Progenitor cell of endocrine pancreas (in vitro differentiated cells): ENCODE measurements at regions not wholly inside any gene's neighbourhood (a gene's known extent, or its start where the extent isn't known, plus 50 kb on each side); places are given as distances from the start of the nearest gene placed in this dataset.

ENCODE experiments used
- DNase-seq: peaks from one replicate; pipeline ENCODE4 v3.0.0; 2021; ENCODE audit warnings: low spot score; ENCODE audit not compliant: unreplicated experiment
- H3K27ac Mint-ChIP-seq: 2 replicates; pipeline ENCODE4 v1.8.0; 2021; ENCODE audit warnings: mild to moderate bottlenecking, moderate library complexity, mixed read lengths
- H3K27me3 Mint-ChIP-seq: 2 replicates; pipeline ENCODE4 v1.8.0; 2021; ENCODE audit warnings: mixed read lengths
- H3K36me3 Mint-ChIP-seq: 2 replicates; pipeline ENCODE4 v1.8.0; 2022; ENCODE audit warnings: mixed read lengths; ENCODE audit not compliant: insufficient read depth
- H3K4me1 Mint-ChIP-seq: 2 replicates; pipeline ENCODE4 v1.8.0; 2021; ENCODE audit warnings: low read depth, mixed read lengths
- H3K4me3 Mint-ChIP-seq: 2 replicates; pipeline ENCODE4 v1.8.0; 2021; ENCODE audit warnings: low read depth, mild to moderate bottlenecking, moderate library complexity, mixed read lengths
- H3K9me3 Mint-ChIP-seq: 2 replicates; pipeline ENCODE4 v1.8.0; 2021; ENCODE audit warnings: low read depth, mixed read lengths
- CTCF ChIP-seq: fragments of 200-600 bp; sonication (generic); IDR thresholded peaks from one replicate; pipeline ENCODE4 v1.5.0; 2021; ENCODE audit warnings: antibody characterized with exemption, mild to moderate bottlenecking; ENCODE audit not compliant: unreplicated experiment

DNA sequence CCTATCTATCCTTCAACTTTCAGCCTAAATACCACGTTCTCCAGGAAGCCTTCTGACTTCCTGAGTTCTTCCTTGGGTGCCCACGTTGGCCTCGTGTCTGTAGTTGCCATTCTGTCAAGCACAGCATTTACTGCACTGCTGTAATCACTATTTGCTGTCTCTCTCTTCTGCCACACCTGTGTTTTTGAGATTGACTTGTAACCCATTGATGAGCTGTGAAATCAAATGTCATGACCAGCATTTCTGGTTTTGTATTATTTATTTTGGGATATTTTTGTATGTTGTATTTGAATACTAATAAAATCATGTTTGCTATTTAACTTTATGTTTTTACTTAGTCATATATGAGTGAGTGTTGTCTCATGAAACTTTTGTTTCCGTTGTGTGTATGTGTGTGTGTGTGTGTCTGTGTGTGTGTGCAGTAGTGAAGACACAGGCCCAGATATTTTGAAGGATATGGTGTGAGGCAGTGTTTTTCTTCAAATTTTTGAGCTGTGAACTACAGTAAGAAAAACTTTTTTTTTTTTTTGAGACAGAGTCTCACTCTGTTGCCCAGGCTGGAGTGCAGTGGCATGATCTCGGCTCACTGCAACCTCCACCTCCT is 126.2 kb upstream of the SERBP1 start:
- no peak overlapping the region for H3K27ac Mint-ChIP-seq
- H3K36me3 Mint-ChIP-seq, result no peaks in the 10 kb centered on the region
- no peak overlapping the region for H3K4me3 Mint-ChIP-seq
- H3K9me3 Mint-ChIP-seq, result no peaks in the 10 kb centered on the region
- no peak for DNase-seq
- H3K27me3 Mint-ChIP-seq, result no peaks in the 10 kb centered on the region
- no peak for TF ChIP-seq CTCF
- peaks cover 6% of the 10 kb centered on the region for H3K4me1 Mint-ChIP-seq

DNA sequence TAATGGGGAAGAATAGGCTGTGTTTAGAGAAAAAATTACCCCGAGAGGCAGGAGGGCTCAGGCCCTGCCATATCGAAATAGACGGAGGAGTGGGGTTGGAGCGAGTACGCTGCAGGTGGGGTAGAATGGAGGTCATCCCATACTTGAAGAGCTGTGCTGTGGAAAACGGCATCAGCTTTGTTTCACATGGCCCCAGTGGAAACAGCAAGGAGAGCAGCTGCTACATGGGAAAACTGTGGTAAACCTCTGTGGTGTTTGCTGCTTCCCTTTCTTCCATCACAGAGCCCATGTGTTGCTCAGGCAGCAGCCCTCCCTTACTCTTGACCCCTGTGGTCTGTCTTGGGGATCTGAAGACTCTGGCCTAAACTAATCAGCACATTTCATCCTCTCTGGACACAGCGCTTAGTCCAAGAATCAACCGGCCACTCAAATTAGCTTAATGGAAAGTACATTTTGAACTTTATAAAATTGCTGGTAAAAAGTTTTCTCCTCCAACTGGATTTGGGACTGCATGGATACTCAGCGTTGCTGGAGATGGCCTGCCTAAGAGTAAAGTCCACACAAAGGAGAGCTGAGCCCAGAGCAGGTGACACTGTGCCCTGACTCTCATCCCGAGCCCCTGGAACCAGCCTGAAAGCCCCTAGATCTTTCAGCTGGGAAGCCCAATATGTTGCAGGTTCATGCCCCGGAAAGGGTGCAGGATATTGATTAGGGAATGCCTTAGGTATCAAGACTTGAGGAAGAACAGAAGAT is 127.1 kb upstream of the GADD45A start:
- DNase-seq, result no peak
- Mint-ChIP-seq H3K4me3 (no peak overlapping the region), H3K4me1 (peaks cover 6% of the 10 kb centered on the region), H3K27me3 (no peaks in the 10 kb centered on the region), H3K27ac (no peak overlapping the region), H3K36me3 (no peaks in the 10 kb centered on the region), H3K9me3 (no peaks in the 10 kb centered on the region)
- TF ChIP-seq CTCF, result no peak

- no peak for DNase-seq
- TF ChIP-seq CTCF, result no peak
- H3K27me3 Mint-ChIP-seq, result no peaks in the 10 kb centered on the region
- H3K36me3 Mint-ChIP-seq, result no peaks in the 10 kb centered on the region
- H3K4me1 Mint-ChIP-seq, result peaks cover 6% of the 10 kb centered on the region
- no peaks in the 10 kb centered on the region for H3K9me3 Mint-ChIP-seq
- H3K4me3 Mint-ChIP-seq, result no peak overlapping the region
- H3K27ac Mint-ChIP-seq, result no peak overlapping the region
Observed at GRCh38 chr1:67558449-67559193, 126.4 kb upstream of the GADD45A start.

GRCh38 chr1:67559222-67559700 is 125.7 kb upstream of the GADD45A start:
- Mint-ChIP-seq H3K27me3 (no peaks in the 10 kb centered on the region), H3K4me3 (no peak overlapping the region), H3K4me1 (peaks cover 6% of the 10 kb centered on the region), H3K27ac (no peak overlapping the region), H3K36me3 (no peaks in the 10 kb centered on the region), H3K9me3 (no peaks in the 10 kb centered on the region)
- no peak for DNase-seq
- no peak for TF ChIP-seq CTCF

DNA sequence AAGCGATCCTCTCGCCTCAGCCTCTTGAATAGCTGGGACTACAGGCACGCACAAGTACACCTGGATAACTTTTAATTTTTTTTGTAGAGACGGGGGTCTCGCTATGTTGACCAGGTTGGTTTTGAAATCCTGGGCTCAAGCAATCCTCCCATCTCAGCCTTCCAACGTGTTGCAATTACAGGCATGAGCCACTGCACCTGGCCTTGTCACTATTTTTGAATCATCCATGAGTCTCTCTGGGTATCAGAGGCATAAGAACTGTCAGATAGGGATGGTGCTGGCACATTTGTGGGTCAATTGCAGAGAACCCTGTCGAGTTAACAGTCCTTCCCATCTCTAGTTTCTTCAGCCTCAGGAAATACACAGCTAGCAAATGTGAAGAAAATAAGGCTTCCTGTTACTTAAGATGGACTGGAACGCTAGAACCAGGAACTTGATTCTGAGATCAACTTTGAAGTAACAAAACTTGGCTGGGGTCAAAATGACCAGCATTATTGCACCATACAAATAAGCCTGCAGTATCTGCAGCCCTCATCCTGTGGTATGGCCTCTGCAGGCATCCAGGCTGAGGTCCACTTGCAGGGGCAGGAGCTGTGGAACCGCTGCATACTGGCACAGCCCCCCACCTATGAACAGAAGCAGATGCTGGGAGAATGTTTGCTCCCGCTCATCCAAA is 124.3 kb upstream of the GADD45A start:
- Mint-ChIP-seq H3K27ac (no peak overlapping the region), H3K4me1 (peaks cover 4% of the 10 kb centered on the region), H3K36me3 (no peaks in the 10 kb centered on the region), H3K9me3 (no peaks in the 10 kb centered on the region), H3K4me3 (no peak overlapping the region), H3K27me3 (no peaks in the 10 kb centered on the region)
- DNase-seq, result no peak
- no peak for TF ChIP-seq CTCF
